ENCODE measurements at regions not wholly inside any gene's neighbourhood (a gene's known extent, or its start where the extent isn't known, plus 50 kb on each side); places are given as distances from the start of the nearest gene placed in this dataset.
"Not testable (repeated sequence)": the region's sequence is repeated elsewhere in the genome, so short reads cannot be mapped to it uniquely, and the experiment has no call there.

- not testable (repeated sequence) for TF ChIP-seq ATF3 (CRISPR knock-in tag; conservative IDR thresholded peaks at IDR 0.05); CTCF (IDR thresholded peaks at IDR 0.05); TP53 (CRISPR knock-in tag; IDR thresholded peaks at IDR 0.05); ELF4 (CRISPR knock-in tag; IDR thresholded peaks at IDR 0.05; ENCODE audit: low read depth); CREB1 (CRISPR knock-in tag; IDR thresholded peaks at IDR 0.05); SP1 (CRISPR knock-in tag; conservative IDR thresholded peaks at IDR 0.05); TCF7 (CRISPR knock-in tag; IDR thresholded peaks at IDR 0.05; ENCODE audit: low read depth); ZNF281 (CRISPR knock-in tag; IDR thresholded peaks at IDR 0.05)
Observed at GRCh38 chr18:71355599-71355998, 1066.8 kb downstream of the SOCS6 start.
